Lower lobe of right lung (tissue), 2 donors: ENCODE measurements at regions not wholly inside any gene's neighbourhood (a gene's known extent, or its start where the extent isn't known, plus 50 kb on each side); places are given as distances from the start of the nearest gene placed in this dataset.
"Not testable (repeated sequence)": the region's sequence is repeated elsewhere in the genome, so short reads cannot be mapped to it uniquely, and the experiment has no call there.

Source experiments
- ATAC-seq, 2 donors: fragments of 200-7000 bp; cut with Tn5 transposase; one replicate each; pipeline ENCODE4 v1.9.1; 2020 to 2022; ENCODE audit warnings: mild to moderate bottlenecking in 2 of 2, moderate library complexity in 2 of 2
- DNase-seq: peaks from one replicate; pipeline ENCODE4 v3.0.0-alpha.2; 2020
- H3K27ac ChIP-seq: fragments of 200-600 bp; one replicate; pipeline ENCODE4 v1.8.0; 2022
- H3K27me3 ChIP-seq: fragments of 200-600 bp; one replicate; pipeline ENCODE4 v1.8.0; 2022; ENCODE audit warnings: low read depth
- H3K36me3 ChIP-seq: fragments of 200-600 bp; one replicate; pipeline ENCODE4 v1.8.0; 2022; ENCODE audit warnings: mild to moderate bottlenecking
- H3K4me1 ChIP-seq: fragments of 200-600 bp; one replicate; pipeline ENCODE4 v1.8.0; 2022
- H3K4me3 ChIP-seq: fragments of 200-600 bp; one replicate; pipeline ENCODE4 v1.8.0; 2022; ENCODE audit warnings: mild to moderate bottlenecking
- H3K9me3 ChIP-seq: fragments of 200-600 bp; one replicate; pipeline ENCODE4 v1.8.0; 2022
- CTCF ChIP-seq: fragments of 200-600 bp; IDR thresholded peaks from one replicate; pipeline ENCODE4 v1.8.0; 2022; ENCODE audit warnings: antibody characterized with exemption, mild to moderate bottlenecking
- intact Hi-C: fragments of 100-400 bp; cut with DNase I; formaldehyde crosslinking; loops from one replicate; pipeline ENCODE4 v1.11.0; 2022
- donor health status: DM: no; HTN: yes; CAD: no; lungs with severe emphysema.

GRCh38 chr12:25801734-25802133, 156.7 kb upstream of the RASSF8 start:
- ATAC-seq: no peak
- DNase-seq: no peak
- no peak for TF ChIP-seq CTCF
- Histone ChIP-seq H3K36me3 (no peaks in the 10 kb centered on the region), H3K27ac (no peak overlapping the region), H3K9me3 (no peaks in the 10 kb centered on the region), H3K4me1 (no peaks in the 10 kb centered on the region), H3K4me3 (no peak overlapping the region), H3K27me3 (no peaks in the 10 kb centered on the region)
- intact Hi-C loops: no loop called here

- H3K4me1 ChIP-seq: no peaks in the 10 kb centered on the region
- no peak for TF ChIP-seq CTCF
- ATAC-seq (no peak), DNase-seq (no peak)
- H3K27me3 ChIP-seq: no peaks in the 10 kb centered on the region
- intact Hi-C loops: no loop called here
- H3K9me3 ChIP-seq: no peaks in the 10 kb centered on the region
- no peaks in the 10 kb centered on the region for H3K36me3 ChIP-seq
- H3K4me3 ChIP-seq: no peak overlapping the region
- no peak overlapping the region for H3K27ac ChIP-seq
These were observed 156.3 kb upstream of the RASSF8 start for GRCh38 chr12:25802143-25802542.

GRCh38 chr12:25803029-25803664, 155.3 kb upstream of the RASSF8 start:
- H3K36me3 ChIP-seq, intact Hi-C loops, H3K4me1 ChIP-seq, H3K4me3 ChIP-seq, H3K9me3 ChIP-seq, DNase-seq, H3K27me3 ChIP-seq, H3K27ac ChIP-seq, ATAC-seq: not testable (repeated sequence)

GRCh38 chr12:25804286-25804685, 154.2 kb upstream of the RASSF8 start:
- DNase-seq, H3K27me3 ChIP-seq, H3K9me3 ChIP-seq, H3K27ac ChIP-seq, H3K36me3 ChIP-seq, H3K4me1 ChIP-seq, ATAC-seq, intact Hi-C loops, H3K4me3 ChIP-seq: not testable (repeated sequence)

GRCh38 chr12:25806271-25806670, 152.2 kb upstream of the RASSF8 start:
- Histone ChIP-seq H3K9me3 (no peaks in the 10 kb centered on the region), H3K36me3 (no peaks in the 10 kb centered on the region), H3K4me1 (no peaks in the 10 kb centered on the region), H3K4me3 (no peak overlapping the region), H3K27me3 (no peaks in the 10 kb centered on the region), H3K27ac (no peak overlapping the region)
- TF ChIP-seq CTCF: no peak
- no peak for DNase-seq
- no peak for ATAC-seq
- intact Hi-C loops: no loop called here

- Histone ChIP-seq H3K27me3 (no peaks in the 10 kb centered on the region), H3K27ac (no peak overlapping the region), H3K36me3 (no peaks in the 10 kb centered on the region), H3K4me3 (no peak overlapping the region), H3K9me3 (no peaks in the 10 kb centered on the region), H3K4me1 (no peaks in the 10 kb centered on the region)
- intact Hi-C loops: no loop called here
- DNase-seq (no peak), ATAC-seq (no peak)
- no peak for TF ChIP-seq CTCF
These were observed 149.9 kb upstream of the RASSF8 start for GRCh38 chr12:25808604-25809003.

- H3K27me3 ChIP-seq: no peaks in the 10 kb centered on the region
- no peak for DNase-seq
- no peaks in the 10 kb centered on the region for H3K9me3 ChIP-seq
- no peak for ATAC-seq
- H3K4me3 ChIP-seq: no peak overlapping the region
- H3K4me1 ChIP-seq: no peaks in the 10 kb centered on the region
- no peak for TF ChIP-seq CTCF
- no peaks in the 10 kb centered on the region for H3K36me3 ChIP-seq
- intact Hi-C loops: no loop called here
- H3K27ac ChIP-seq: no peak overlapping the region
These were observed 147.8 kb upstream of the RASSF8 start for GRCh38 chr12:25810683-25811082.
